GM18907 (cell line): ENCODE measurements at regions not wholly inside any gene's neighbourhood (a gene's known extent, or its start where the extent isn't known, plus 50 kb on each side); places are given as distances from the start of the nearest gene placed in this dataset.

Source experiments
- ATAC-seq: cut with Tn5 transposase; IDR thresholded peaks from one replicate; pipeline ENCODE4 v1.9.1; 2021; ENCODE audit warnings: mild to moderate bottlenecking, moderate library complexity; ENCODE audit not compliant: unreplicated experiment

- no peak for ATAC-seq
Observed at GRCh38 chr2:58686776-58687175, 445.7 kb upstream of the FANCL start.

GRCh38 chr2:58680755-58681310 is 439.7 kb upstream of the FANCL start:
- no peak for ATAC-seq

- ATAC-seq: no peak
Observed at GRCh38 chr2:58677748-58678147, 436.6 kb upstream of the FANCL start.

- ATAC-seq: no peak
Observed at GRCh38 chr2:58671675-58672074, 430.6 kb upstream of the FANCL start.

- ATAC-seq: no peak
Observed at GRCh38 chr2:58669998-58670397, 428.9 kb upstream of the FANCL start.

GRCh38 chr2:58667137-58667774 is 426.1 kb upstream of the FANCL start:
- no peak for ATAC-seq

GRCh38 chr2:58666323-58666970 is 425.3 kb upstream of the FANCL start:
- ATAC-seq: no peak

- ATAC-seq: no peak
Observed at GRCh38 chr2:58665154-58665553, 424.0 kb upstream of the FANCL start.

- ATAC-seq: no peak
Observed at GRCh38 chr2:58664523-58665151, 423.5 kb upstream of the FANCL start.

- no peak for ATAC-seq
Observed at GRCh38 chr2:58660046-58660445, 418.9 kb upstream of the FANCL start.

- no peak for ATAC-seq
Observed at GRCh38 chr2:58655152-58655551, 414.0 kb upstream of the FANCL start.

GRCh38 chr2:58651930-58652329 is 410.8 kb upstream of the FANCL start:
- ATAC-seq: no peak

- ATAC-seq: no peak
Observed at GRCh38 chr2:58650781-58651180, 409.7 kb upstream of the FANCL start.

- no peak for ATAC-seq
Observed at GRCh38 chr2:58649756-58650155, 408.6 kb upstream of the FANCL start.

- no peak for ATAC-seq
Observed at GRCh38 chr2:58645017-58645416, 403.9 kb upstream of the FANCL start.

GRCh38 chr2:58644451-58644850 is 403.3 kb upstream of the FANCL start:
- no peak for ATAC-seq

GRCh38 chr2:58641001-58641400 is 399.9 kb upstream of the FANCL start:
- no peak for ATAC-seq

- no peak for ATAC-seq
Observed at GRCh38 chr2:58640042-58640441, 398.9 kb upstream of the FANCL start.

GRCh38 chr2:58638256-58638805 is 397.2 kb upstream of the FANCL start:
- ATAC-seq: no peak

- no peak for ATAC-seq
Observed at GRCh38 chr2:58636872-58637271, 395.7 kb upstream of the FANCL start.

GRCh38 chr2:58635801-58636375 is 394.8 kb upstream of the FANCL start:
- ATAC-seq: no peak
